Dermis microvascular lymphatic vessel endothelial cell (primary cell): ENCODE measurements at regions not wholly inside any gene's neighbourhood (a gene's known extent, or its start where the extent isn't known, plus 50 kb on each side); places are given as distances from the start of the nearest gene placed in this dataset.

Experiments
- DNase-seq, 2 donors: peaks; one replicate each; pipeline versions ENCODE4 v3.0.0 to v3.0.0-alpha.2; 2010; ENCODE audit warnings: low read depth in 2 of 2

- DNase-seq: no peak
Observed at GRCh38 chr12:67582238-67582834, 66.2 kb upstream of the DYRK2 start.

- no peak for DNase-seq
Observed at GRCh38 chr12:67582844-67583243, 65.7 kb upstream of the DYRK2 start.

GRCh38 chr12:67586951-67587350 lies 61.6 kb upstream of the DYRK2 start:
- DNase-seq: no peak

GRCh38 chr12:67589078-67589477 lies 59.5 kb upstream of the DYRK2 start:
- no peak for DNase-seq

- no peak for DNase-seq
Observed at GRCh38 chr12:67590149-67590790, 58.3 kb upstream of the DYRK2 start.

- DNase-seq: peak in 1 of 2 donors; percentile 4
Observed at GRCh38 chr12:67592228-67593011, 56.1 kb upstream of the DYRK2 start.

GRCh38 chr12:67593041-67593440 lies 55.5 kb upstream of the DYRK2 start:
- DNase-seq: peak in 1 of 2 donors; percentile 4

- DNase-seq: no peak
Observed at GRCh38 chr12:67593461-67594330, 54.8 kb upstream of the DYRK2 start.

- no peak for DNase-seq
Observed at GRCh38 chr12:67594888-67595287, 53.7 kb upstream of the DYRK2 start.

- DNase-seq: no peak
Observed at GRCh38 chr12:67595365-67595764, 53.2 kb upstream of the DYRK2 start.

- no peak for DNase-seq
Observed at GRCh38 chr12:67598598-67598997, 49.9 kb upstream of the DYRK2 start.
